Endothelial cell of umbilical vein (primary cell): ENCODE measurements at regions not wholly inside any gene's neighbourhood (a gene's known extent, or its start where the extent isn't known, plus 50 kb on each side); places are given as distances from the start of the nearest gene placed in this dataset.

Source experiments
- BruUV-seq: library from RNA; stranded (reverse); fragments of 400-500 nt; replicated peaks from 2 replicates; lab custom pipeline; 2021; lab: Mats Ljungman, UMichigan
- CTCF ChIA-PET: fragments of 300-600, 350-600 bp; sonication (Branson Sonifier 250); formaldehyde crosslinking; loops from one replicate; lab custom pipeline; 2021; ENCODE audit warnings: antibody characterized with exemption, inconsistent platforms; lab: Charles Lee
- POLR2A ChIA-PET: fragments of 300-600, 350-600 bp; sonication (Branson Sonifier 250); formaldehyde crosslinking; loops from one replicate; lab custom pipeline; 2021; ENCODE audit warnings: antibody characterized with exemption, inconsistent platforms; lab: Charles Lee
- DNase-seq: peaks from one replicate; pipeline ENCODE4 v3.0.0-alpha.2; 2011; ENCODE audit warnings: low read depth, low spot score
- FAIRE-seq: peaks from 2 replicates; lab custom pipeline; 2011; peaks lifted over from hg19 to GRCh38; lab: Jason Lieb, UNC
- H2AFZ ChIP-seq: 2 replicates; pipeline ENCODE4 v1.6.0; 2012; ENCODE audit warnings: low read depth, low read length, control low read depth, inconsistent platforms
- H3K27ac ChIP-seq: 2 replicates; pipeline ENCODE4 v1.5.1; 2011; ENCODE audit warnings: low read depth, mild to moderate bottlenecking, control low read depth, low read length, moderate library complexity; ENCODE audit not compliant: insufficient read depth
- H3K27me3 ChIP-seq, 2 experiments: 2 replicates each; pipeline versions ENCODE4 v1.6.0 to v1.6.1; 2011; ENCODE audit warnings: low read length in 2 of 2, mixed read lengths in 1 of 2; ENCODE audit not compliant: control insufficient read depth in 2 of 2, insufficient read depth in 2 of 2
- H3K36me3 ChIP-seq, 2 experiments: 2 replicates in 1 of 2; 3 replicates in 1 of 2; pipeline ENCODE4 v1.5.1; 2011; ENCODE audit warnings: low read length in 2 of 2, mild to moderate bottlenecking in 1 of 2, moderate library complexity in 1 of 2; ENCODE audit not compliant: control insufficient read depth in 2 of 2, insufficient read depth in 2 of 2; ENCODE audit errors: extremely low read depth in 1 of 2
- H3K4me1 ChIP-seq: 3 replicates; pipeline ENCODE4 v1.5.1; 2011; ENCODE audit warnings: mild to moderate bottlenecking, low read length; ENCODE audit not compliant: control insufficient read depth, insufficient read depth; ENCODE audit errors: extremely low read depth
- H3K4me2 ChIP-seq: 2 replicates; pipeline ENCODE4 v1.6.1; 2011; ENCODE audit warnings: low read length, control low read depth, mixed read lengths; ENCODE audit not compliant: insufficient read depth
- H3K4me3 ChIP-seq, 3 experiments: fragments of 200-600 bp in 1 of 3; sonication (generic), shearing (Covaris generic) in 1 of 3; replicated peaks in 1 of 3; 2 replicates each; pipeline ENCODE4 v1.5.1; 2011 to 2016; ENCODE audit warnings: control low read depth in 3 of 3, low read length in 3 of 3, mild to moderate bottlenecking in 2 of 3, inconsistent platforms in 1 of 3, low read depth in 1 of 3, moderate library complexity in 1 of 3; ENCODE audit not compliant: insufficient read depth in 1 of 3
- H3K79me2 ChIP-seq: 2 replicates; pipeline ENCODE4 v1.6.0; 2012; ENCODE audit warnings: low read length, inconsistent platforms; ENCODE audit not compliant: control insufficient read depth, insufficient read depth
- H3K9ac ChIP-seq: replicated peaks from 2 replicates; pipeline ENCODE3; 2011; ENCODE audit warnings: low read length, control low read depth; ENCODE audit not compliant: insufficient read depth; ENCODE audit errors: extremely low read depth
- H3K9me1 ChIP-seq: replicated peaks from 3 replicates; pipeline ENCODE4 v1.6.0; 2011; ENCODE audit warnings: mild to moderate bottlenecking, low read length; ENCODE audit not compliant: control insufficient read depth, insufficient read depth; ENCODE audit errors: extremely low read depth
- H3K9me3 ChIP-seq: replicated peaks from 2 replicates; pipeline ENCODE4 v1.5.1; 2012; ENCODE audit warnings: low read length, inconsistent platforms; ENCODE audit not compliant: control insufficient read depth, insufficient read depth
- H4K20me1 ChIP-seq: replicated peaks from 2 replicates; pipeline ENCODE3; 2011; ENCODE audit warnings: mild to moderate bottlenecking, low read length; ENCODE audit not compliant: control insufficient read depth, insufficient read depth; ENCODE audit errors: extremely low read depth
- EZH2 ChIP-seq: IDR thresholded peaks from 2 replicates; pipeline ENCODE4 v1.6.1; 2012; ENCODE audit warnings: borderline replicate concordance, low read depth, mild to moderate bottlenecking, moderate library complexity, low read length, inconsistent platforms; ENCODE audit not compliant: severe bottlenecking
- FOS ChIP-seq: IDR thresholded peaks from 2 replicates; pipeline ENCODE4 v1.6.1; 2011; ENCODE audit warnings: mild to moderate bottlenecking, low read length, moderate library complexity, borderline replicate concordance; ENCODE audit not compliant: insufficient read depth
- GATA2 ChIP-seq: IDR thresholded peaks from 2 replicates; pipeline ENCODE4 v1.7.0; 2011; ENCODE audit warnings: low read depth, mild to moderate bottlenecking, moderate library complexity, mixed read lengths, low read length; ENCODE audit not compliant: insufficient read length, insufficient read depth
- JUN ChIP-seq: IDR thresholded peaks from 2 replicates; pipeline ENCODE4 v1.6.1; 2011; ENCODE audit warnings: borderline replicate concordance, low read depth; ENCODE audit not compliant: insufficient read length, insufficient read depth
- MYC ChIP-seq: IDR thresholded peaks from one replicate; pipeline ENCODE4 v1.6.1; 2011; ENCODE audit warnings: mild to moderate bottlenecking, low read depth, low read length
- POLR2A ChIP-seq: IDR thresholded peaks from 2 replicates; pipeline ENCODE4 v1.6.1; 2012; ENCODE audit warnings: low read depth, mild to moderate bottlenecking, control low read depth, low read length
- POLR2AphosphoS5 ChIP-seq: IDR thresholded peaks from 2 replicates; pipeline ENCODE4 v1.6.1; 2012; ENCODE audit warnings: low read depth, mild to moderate bottlenecking, control low read depth, low read length, moderate library complexity; ENCODE audit not compliant: insufficient read depth
- dilution Hi-C: fragments of 300-500 bp; cut with MboI; formaldehyde crosslinking; loops from one replicate; pipeline ENCODE4 v1.15.0; 2019; ENCODE audit warnings: low sequenced_read_pairs; ENCODE audit not compliant: extremely low pct_ligation_motif_present
- intact Hi-C: fragments of 100-400 bp; cut with micrococcal nuclease; formaldehyde crosslinking; loops from one replicate; pipeline ENCODE4 v1.10.0; 2022
- TF ChIP-seq, protein P1 (sequence below), 2 donors: IDR thresholded peaks; 1 replicate in 1 of 2; 2 replicates in 1 of 2; pipeline ENCODE4 v1.5.1; 2011; ENCODE audit warnings: low read length in 2 of 2, mild to moderate bottlenecking in 2 of 2, moderate library complexity in 2 of 2, control low read depth in 1 of 2, inconsistent platforms in 1 of 2, low read depth in 1 of 2; ENCODE audit not compliant: insufficient read depth in 1 of 2; ENCODE audit errors: extremely low read depth in 1 of 2
- TF ChIP-seq, protein P2 (sequence below): IDR thresholded peaks from 2 replicates; pipeline ENCODE4 v1.6.1; 2011; ENCODE audit not compliant: insufficient read depth, insufficient read length

DNA sequence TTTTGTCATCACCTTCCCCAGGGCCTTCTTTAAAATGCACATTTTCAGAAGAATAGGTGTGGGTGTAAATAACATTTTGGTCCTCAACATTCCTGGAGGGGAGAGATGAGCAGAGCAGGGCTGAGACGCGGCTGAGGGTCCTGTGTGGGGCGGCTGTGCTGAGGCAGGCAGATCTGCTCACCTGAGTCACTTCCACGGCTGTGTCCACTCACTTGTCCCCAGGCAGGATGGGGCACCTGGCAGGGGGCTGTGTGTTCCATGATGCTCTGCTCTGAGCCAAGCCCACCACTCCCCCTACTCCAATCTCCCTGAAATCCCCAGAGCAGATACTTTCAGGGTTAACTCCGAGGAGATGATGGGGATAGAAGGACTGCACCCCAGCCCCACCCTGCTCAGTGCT is 93.8 kb downstream of the GLRX3 start:
- Histone ChIP-seq H3K4me1 (no peaks in the 10 kb centered on the region), H3K79me2 (no peaks in the 10 kb centered on the region), H2AFZ (no peak overlapping the region), H3K27me3 (no peaks in the 10 kb centered on the region), H3K36me3 (no peaks in the 10 kb centered on the region), H3K9me1 (no peaks in the 10 kb centered on the region), H3K9ac (no peak overlapping the region), H4K20me1 (no peaks in the 10 kb centered on the region), H3K4me3 (no peak overlapping the region), H3K27ac (no peak overlapping the region), H3K4me2 (no peak overlapping the region), H3K9me3 (no peaks in the 10 kb centered on the region)
- CTCF ChIA-PET = no interaction called here
- FAIRE-seq (no peak), DNase-seq (no peak)
- BruUV-seq = no TSS peak
- POLR2A ChIA-PET = no interaction called here
- TF ChIP-seq POLR2A (no peak), FOS (no peak), EZH2 (no peak), JUN (no peak), POLR2AphosphoS5 (no peak), GATA2 (no peak), MYC (no peak)
- TF ChIP-seq, protein P1, sequence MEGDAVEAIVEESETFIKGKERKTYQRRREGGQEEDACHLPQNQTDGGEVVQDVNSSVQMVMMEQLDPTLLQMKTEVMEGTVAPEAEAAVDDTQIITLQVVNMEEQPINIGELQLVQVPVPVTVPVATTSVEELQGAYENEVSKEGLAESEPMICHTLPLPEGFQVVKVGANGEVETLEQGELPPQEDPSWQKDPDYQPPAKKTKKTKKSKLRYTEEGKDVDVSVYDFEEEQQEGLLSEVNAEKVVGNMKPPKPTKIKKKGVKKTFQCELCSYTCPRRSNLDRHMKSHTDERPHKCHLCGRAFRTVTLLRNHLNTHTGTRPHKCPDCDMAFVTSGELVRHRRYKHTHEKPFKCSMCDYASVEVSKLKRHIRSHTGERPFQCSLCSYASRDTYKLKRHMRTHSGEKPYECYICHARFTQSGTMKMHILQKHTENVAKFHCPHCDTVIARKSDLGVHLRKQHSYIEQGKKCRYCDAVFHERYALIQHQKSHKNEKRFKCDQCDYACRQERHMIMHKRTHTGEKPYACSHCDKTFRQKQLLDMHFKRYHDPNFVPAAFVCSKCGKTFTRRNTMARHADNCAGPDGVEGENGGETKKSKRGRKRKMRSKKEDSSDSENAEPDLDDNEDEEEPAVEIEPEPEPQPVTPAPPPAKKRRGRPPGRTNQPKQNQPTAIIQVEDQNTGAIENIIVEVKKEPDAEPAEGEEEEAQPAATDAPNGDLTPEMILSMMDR (IDR thresholded peaks at IDR 0.05; ENCODE audit: extremely low read depth in 1 of 2, insufficient read depth in 1 of 2, low read depth in 1 of 2, low read length in 2 of 2) = no peak
- TF ChIP-seq, protein P2, sequence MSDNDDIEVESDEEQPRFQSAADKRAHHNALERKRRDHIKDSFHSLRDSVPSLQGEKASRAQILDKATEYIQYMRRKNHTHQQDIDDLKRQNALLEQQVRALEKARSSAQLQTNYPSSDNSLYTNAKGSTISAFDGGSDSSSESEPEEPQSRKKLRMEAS = no peak
- dilution Hi-C loops = no loop called here
- intact Hi-C loops = no loop called here
